B cell (primary cell): ENCODE measurements at regions not wholly inside any gene's neighbourhood (a gene's known extent, or its start where the extent isn't known, plus 50 kb on each side); places are given as distances from the start of the nearest gene placed in this dataset.

Source experiments
- ATAC-seq: fragments of 200-7000 bp; cut with Tn5 transposase; one replicate; pipeline ENCODE4 v1.10.0; 2021; ENCODE audit warnings: low read depth, mild to moderate bottlenecking, moderate number of reproducible peaks, moderate library complexity
- CTCF ChIA-PET: fragments of 350-600 bp; sonication (Branson Sonifier 250); formaldehyde crosslinking; loops from one replicate; lab custom pipeline; 2021; ENCODE audit warnings: antibody characterized with exemption, inconsistent platforms; lab: Charles Lee
- POLR2A ChIA-PET: fragments of 350-600 bp; sonication (Branson Sonifier 250); formaldehyde crosslinking; loops from one replicate; lab custom pipeline; 2021; ENCODE audit warnings: antibody characterized with exemption; lab: Charles Lee
- DNase-seq: peaks from one replicate; pipeline ENCODE4 v3.0.0; 2013
- H2AFZ ChIP-seq: 2 replicates; pipeline ENCODE4 v1.6.1; 2012; ENCODE audit warnings: mild to moderate bottlenecking, low read depth, low read length; ENCODE audit not compliant: insufficient read depth, poor library complexity, severe bottlenecking
- H3K27ac ChIP-seq, 2 donors: 1 replicate in 1 of 2; 2 replicates in 1 of 2; pipeline ENCODE4 v1.5.1; 2012 to 2013; ENCODE audit warnings: low read length in 2 of 2, mild to moderate bottlenecking in 2 of 2, moderate library complexity in 1 of 2
- H3K27me3 ChIP-seq, 4 experiments: fragments of 200-600 bp in 1 of 4; sonication (generic) in 1 of 4; replicated peaks in 1 of 4; 1 replicate in 2 of 4; 2 replicates in 2 of 4; pipeline versions ENCODE4 v1.6.1 to v1.7.0; 2013 to 2016; ENCODE audit warnings: low read length in 3 of 4, mild to moderate bottlenecking in 2 of 4, mixed read lengths in 1 of 4, moderate library complexity in 1 of 4; ENCODE audit not compliant: insufficient read depth in 4 of 4, control insufficient read depth in 3 of 4; ENCODE audit errors: control extremely low read depth in 1 of 4
- H3K36me3 ChIP-seq, 2 experiments: replicated peaks in 1 of 2; 1 replicate in 1 of 2; 2 replicates in 1 of 2; pipeline versions ENCODE4 v1.6.1 to v1.7.1; 2013; ENCODE audit warnings: low read length in 1 of 2; ENCODE audit not compliant: insufficient read depth in 2 of 2, control insufficient read depth in 1 of 2; ENCODE audit errors: control extremely low read depth in 1 of 2, extremely low read depth in 1 of 2
- H3K4me1 ChIP-seq, 2 donors: fragments of 200-600 bp in 1 of 2; sonication (generic) in 1 of 2; 1 replicate in 1 of 2; 2 replicates in 1 of 2; pipeline versions ENCODE4 v1.5.1 to v1.6.1; 2013 to 2017; ENCODE audit warnings: low read length in 2 of 2; ENCODE audit not compliant: control insufficient read depth in 2 of 2, insufficient read depth in 2 of 2
- H3K4me2 ChIP-seq: replicated peaks from 2 replicates; pipeline ENCODE3; 2012; ENCODE audit warnings: mild to moderate bottlenecking, low read depth, low read length; ENCODE audit not compliant: poor library complexity, severe bottlenecking
- H3K4me3 ChIP-seq, 5 experiments: fragments of 200-600 bp in 1 of 5; sonication (generic) in 1 of 5; 1 replicate in 3 of 5; 2 replicates in 2 of 5; pipeline versions ENCODE4 v1.5.1 to v1.7.0; 2011 to 2016; ENCODE audit warnings: low read length in 4 of 5, mild to moderate bottlenecking in 4 of 5, low read depth in 2 of 5, control low read depth in 1 of 5, moderate library complexity in 1 of 5; ENCODE audit not compliant: insufficient read depth in 1 of 5; ENCODE audit errors: control extremely low read depth in 1 of 5, extremely low read depth in 1 of 5
- H3K79me2 ChIP-seq: fragments of 200-600 bp; sonication (generic); one replicate; pipeline ENCODE4 v1.6.0; 2016; ENCODE audit warnings: low read length; ENCODE audit not compliant: control insufficient read depth, insufficient read depth
- H3K9ac ChIP-seq: fragments of 200-600 bp; sonication (generic); 2 replicates; pipeline ENCODE4 v1.6.1; 2017; ENCODE audit warnings: mild to moderate bottlenecking, low read length, moderate library complexity
- H3K9me3 ChIP-seq, 3 donors: one replicate each; pipeline versions ENCODE4 v1.6.1 to v1.7.1; 2013; ENCODE audit warnings: low read length in 2 of 3; ENCODE audit not compliant: control insufficient read depth in 2 of 3, insufficient read depth in 1 of 3; ENCODE audit errors: control extremely low read depth in 1 of 3
- H4K20me1 ChIP-seq: 2 replicates; pipeline ENCODE4 v1.6.0; 2012; ENCODE audit warnings: mild to moderate bottlenecking, low read length; ENCODE audit not compliant: insufficient read depth, control insufficient read depth, poor library complexity, severe bottlenecking
- H3K27ac Mint-ChIP-seq: one replicate; pipeline ENCODE4 v1.8.0; 2021; ENCODE audit warnings: mixed read lengths
- H3K27me3 Mint-ChIP-seq: one replicate; pipeline ENCODE4 v1.8.0; 2021; ENCODE audit warnings: mixed read lengths
- H3K4me1 Mint-ChIP-seq: one replicate; pipeline ENCODE4 v1.8.0; 2021; ENCODE audit warnings: mixed read lengths
- H3K4me3 Mint-ChIP-seq: one replicate; pipeline ENCODE4 v1.8.0; 2021; ENCODE audit warnings: mixed read lengths
- H3K9me3 Mint-ChIP-seq: one replicate; pipeline ENCODE4 v1.8.0; 2022; ENCODE audit warnings: mixed read lengths; ENCODE audit not compliant: insufficient read depth
- EZH2 ChIP-seq: IDR thresholded peaks from 2 replicates; pipeline ENCODE4 v1.6.1; 2012; ENCODE audit warnings: borderline replicate concordance, low read depth, mild to moderate bottlenecking, moderate library complexity, low read length; ENCODE audit not compliant: insufficient read depth, poor library complexity, severe bottlenecking
- WGBS: methylation state at CpG from one replicate; pipeline ENCODE4 v1.1.5; 2013; ENCODE audit warnings: missing lambda C conversion rate; ENCODE audit not compliant: insufficient coverage; 5-methylcytosine and 5-hydroxymethylcytosine counted together
- intact Hi-C: fragments of 100-400 bp; cut with micrococcal nuclease; formaldehyde crosslinking; loops from one replicate; pipeline ENCODE4 v1.10.0; 2022
- TF ChIP-seq, protein P1 (sequence below): fragments of 200-600 bp; IDR thresholded peaks from one replicate; pipeline ENCODE4 v1.8.0; 2022; ENCODE audit warnings: antibody characterized with exemption, mild to moderate bottlenecking

DNA sequence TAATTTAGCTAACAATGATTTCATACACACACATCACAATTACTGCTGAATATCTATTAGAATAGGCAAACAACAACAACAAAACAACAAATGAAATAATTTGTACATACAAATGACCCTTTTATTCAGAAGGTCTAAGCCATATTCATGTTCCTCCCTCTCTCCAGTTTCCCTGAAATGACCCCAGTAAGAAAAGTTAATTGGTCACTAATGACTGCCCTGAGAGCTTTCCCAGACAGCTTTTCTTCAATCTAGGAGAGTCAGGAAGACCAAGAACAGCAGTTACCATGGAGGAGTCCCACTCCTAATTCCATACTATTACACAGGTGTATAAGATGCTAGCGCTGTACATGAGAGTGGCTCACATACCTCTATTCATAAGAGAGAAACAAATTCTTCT is 121.2 kb upstream of the GRIP1 start:
- Histone ChIP-seq H2AFZ (no peak overlapping the region), H3K36me3 (no peaks in the 10 kb centered on the region), H3K27ac (no peak overlapping the region), H3K4me1 (no peaks in the 10 kb centered on the region), H3K27me3 (no peaks in the 10 kb centered on the region), H4K20me1 (no peaks in the 10 kb centered on the region), H3K4me3 (no peak overlapping the region), H3K79me2 (no peaks in the 10 kb centered on the region), H3K9ac (no peak overlapping the region), H3K4me2 (no peak overlapping the region), H3K9me3 (no peaks in the 10 kb centered on the region)
- ChIA-PET POLR2A (no interaction called here), CTCF (no interaction called here)
- Mint-ChIP-seq H3K9me3 (no peaks in the 10 kb centered on the region), H3K4me1 (no peaks in the 10 kb centered on the region), H3K27me3 (peaks cover 14% of the 10 kb centered on the region), H3K4me3 (no peak overlapping the region), H3K27ac (no peak overlapping the region)
- intact Hi-C loops: no loop called here
- WGBS: no CpG with 5 or more reads among the region's 1 CpG
- no peak for DNase-seq
- ATAC-seq: no peak
- TF ChIP-seq EZH2: no peak
- TF ChIP-seq, protein P1, sequence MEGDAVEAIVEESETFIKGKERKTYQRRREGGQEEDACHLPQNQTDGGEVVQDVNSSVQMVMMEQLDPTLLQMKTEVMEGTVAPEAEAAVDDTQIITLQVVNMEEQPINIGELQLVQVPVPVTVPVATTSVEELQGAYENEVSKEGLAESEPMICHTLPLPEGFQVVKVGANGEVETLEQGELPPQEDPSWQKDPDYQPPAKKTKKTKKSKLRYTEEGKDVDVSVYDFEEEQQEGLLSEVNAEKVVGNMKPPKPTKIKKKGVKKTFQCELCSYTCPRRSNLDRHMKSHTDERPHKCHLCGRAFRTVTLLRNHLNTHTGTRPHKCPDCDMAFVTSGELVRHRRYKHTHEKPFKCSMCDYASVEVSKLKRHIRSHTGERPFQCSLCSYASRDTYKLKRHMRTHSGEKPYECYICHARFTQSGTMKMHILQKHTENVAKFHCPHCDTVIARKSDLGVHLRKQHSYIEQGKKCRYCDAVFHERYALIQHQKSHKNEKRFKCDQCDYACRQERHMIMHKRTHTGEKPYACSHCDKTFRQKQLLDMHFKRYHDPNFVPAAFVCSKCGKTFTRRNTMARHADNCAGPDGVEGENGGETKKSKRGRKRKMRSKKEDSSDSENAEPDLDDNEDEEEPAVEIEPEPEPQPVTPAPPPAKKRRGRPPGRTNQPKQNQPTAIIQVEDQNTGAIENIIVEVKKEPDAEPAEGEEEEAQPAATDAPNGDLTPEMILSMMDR: no peak

DNA sequence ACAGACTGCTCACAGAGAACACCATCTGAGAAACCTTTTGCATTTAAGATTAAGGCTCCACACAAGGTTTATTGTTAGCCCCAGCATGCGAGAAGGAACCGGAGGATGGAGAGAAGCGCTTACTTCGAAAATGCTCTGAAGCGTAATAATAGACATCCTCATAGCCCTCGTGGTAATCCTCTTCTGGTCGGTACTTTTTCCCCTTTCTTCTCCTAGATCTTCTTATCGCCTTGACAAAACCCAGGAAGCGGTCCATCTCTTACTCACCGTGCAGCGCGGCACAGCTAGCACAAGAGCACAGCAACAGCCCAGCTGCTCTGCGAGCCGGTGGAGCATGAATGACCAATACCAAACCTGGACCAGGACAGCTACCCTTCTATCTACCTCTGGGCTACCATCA is 125.1 kb upstream of the GRIP1 start:
- H4K20me1 ChIP-seq: no peaks in the 10 kb centered on the region
- CTCF ChIA-PET: no interaction called here
- intact Hi-C loops: no loop called here

More for the DNA sequence above, 125.1 kb upstream of the GRIP1 start:
- no peaks in the 10 kb centered on the region for H3K36me3 ChIP-seq
- no peaks in the 10 kb centered on the region for H3K79me2 ChIP-seq
- Mint-ChIP-seq H3K4me3 (no peak overlapping the region), H3K27me3 (peaks cover 15% of the 10 kb centered on the region), H3K4me1 (no peaks in the 10 kb centered on the region), H3K27ac (no peak overlapping the region), H3K9me3 (no peaks in the 10 kb centered on the region)
- no peak for DNase-seq
- TF ChIP-seq, protein P1: no peak
- TF ChIP-seq EZH2: no peak
- POLR2A ChIA-PET: no interaction called here
- ATAC-seq: no peak
- H3K4me2 ChIP-seq: no peak overlapping the region
- H3K4me1 ChIP-seq: no peaks in the 10 kb centered on the region
- H3K27ac ChIP-seq: no peak overlapping the region
- H3K4me3 ChIP-seq: no peak overlapping the region
- no peaks in the 10 kb centered on the region for H3K9me3 ChIP-seq
- H2AFZ ChIP-seq: no peak overlapping the region
- no peak overlapping the region for H3K9ac ChIP-seq
- no peaks in the 10 kb centered on the region for H3K27me3 ChIP-seq
- WGBS: 86% methylated on average over 13 of the region's 14 CpGs
